ENCODE measurements at regions not wholly inside any gene's neighbourhood (a gene's known extent, or its start where the extent isn't known, plus 50 kb on each side); places are given as distances from the start of the nearest gene placed in this dataset.

DNA sequence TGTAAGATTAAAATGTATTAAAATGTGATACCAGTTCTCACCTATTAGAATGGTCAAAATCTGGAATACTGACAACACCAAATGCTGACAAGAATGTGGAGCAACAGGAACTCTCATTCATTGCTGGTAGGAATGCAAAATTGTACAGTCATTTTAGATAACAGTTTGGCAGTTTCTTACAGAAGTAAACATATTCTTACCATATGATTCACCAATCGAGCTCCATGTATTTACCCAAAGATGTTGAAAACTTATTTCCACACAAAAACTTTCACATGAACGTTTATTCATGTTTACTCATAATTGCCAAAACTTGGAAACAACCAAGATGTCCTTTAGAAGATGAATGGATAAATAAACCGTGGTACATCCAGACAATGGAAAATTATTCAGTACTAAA, 1193.5 kb upstream of the ACVR2A start:
- no peaks in the 10 kb centered on the region for H3K27me3 ChIP-seq
- no peak for TF ChIP-seq POLR2A (IDR thresholded peaks at IDR 0.05)
- TF ChIP-seq, protein P1, sequence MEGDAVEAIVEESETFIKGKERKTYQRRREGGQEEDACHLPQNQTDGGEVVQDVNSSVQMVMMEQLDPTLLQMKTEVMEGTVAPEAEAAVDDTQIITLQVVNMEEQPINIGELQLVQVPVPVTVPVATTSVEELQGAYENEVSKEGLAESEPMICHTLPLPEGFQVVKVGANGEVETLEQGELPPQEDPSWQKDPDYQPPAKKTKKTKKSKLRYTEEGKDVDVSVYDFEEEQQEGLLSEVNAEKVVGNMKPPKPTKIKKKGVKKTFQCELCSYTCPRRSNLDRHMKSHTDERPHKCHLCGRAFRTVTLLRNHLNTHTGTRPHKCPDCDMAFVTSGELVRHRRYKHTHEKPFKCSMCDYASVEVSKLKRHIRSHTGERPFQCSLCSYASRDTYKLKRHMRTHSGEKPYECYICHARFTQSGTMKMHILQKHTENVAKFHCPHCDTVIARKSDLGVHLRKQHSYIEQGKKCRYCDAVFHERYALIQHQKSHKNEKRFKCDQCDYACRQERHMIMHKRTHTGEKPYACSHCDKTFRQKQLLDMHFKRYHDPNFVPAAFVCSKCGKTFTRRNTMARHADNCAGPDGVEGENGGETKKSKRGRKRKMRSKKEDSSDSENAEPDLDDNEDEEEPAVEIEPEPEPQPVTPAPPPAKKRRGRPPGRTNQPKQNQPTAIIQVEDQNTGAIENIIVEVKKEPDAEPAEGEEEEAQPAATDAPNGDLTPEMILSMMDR (IDR thresholded peaks at IDR 0.05) = no peak
- no peaks in the 10 kb centered on the region for H3K4me1 ChIP-seq (replicated peaks in 1 of 2)
- intact Hi-C loops (cut with DNase I) = no loop called here
- no peak for DNase-seq
- no peak overlapping the region for H3K4me3 ChIP-seq
- WGBS, 4 donors = 54 to 70% (median 61%) methylated on average over 3 of the region's 3 CpGs
- no peak overlapping the region for H3K27ac ChIP-seq
- H3K36me3 ChIP-seq (replicated peaks in 1 of 2) = no peaks in the 10 kb centered on the region
- no peaks in the 10 kb centered on the region for H3K9me3 ChIP-seq (replicated peaks in 1 of 3)

DNA sequence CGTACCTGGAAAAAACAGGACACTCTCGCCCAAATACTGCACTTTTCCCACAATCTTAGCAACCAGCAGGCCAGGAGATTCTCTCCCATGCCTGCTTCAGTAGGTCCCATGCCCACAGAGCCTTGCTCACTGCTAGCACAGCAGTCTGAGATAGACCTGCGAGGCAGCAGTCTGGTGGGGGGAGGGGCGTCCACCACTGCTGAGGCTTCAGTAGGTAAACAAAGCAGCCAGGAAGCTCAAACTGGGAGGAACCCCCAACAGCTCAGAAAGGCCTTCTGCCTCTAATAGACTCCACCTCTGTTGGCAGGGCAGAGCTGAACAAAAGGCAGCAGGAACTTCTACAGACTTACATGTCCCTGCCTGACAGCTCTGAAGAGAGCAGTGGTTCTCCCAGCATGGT, 1202.8 kb upstream of the ACVR2A start:
- intact Hi-C loops (cut with DNase I) = no loop called here
- 50 to 86% (median 75%) methylated on average over 1 to 4 of the region's 4 CpGs for WGBS, 4 donors

DNA sequence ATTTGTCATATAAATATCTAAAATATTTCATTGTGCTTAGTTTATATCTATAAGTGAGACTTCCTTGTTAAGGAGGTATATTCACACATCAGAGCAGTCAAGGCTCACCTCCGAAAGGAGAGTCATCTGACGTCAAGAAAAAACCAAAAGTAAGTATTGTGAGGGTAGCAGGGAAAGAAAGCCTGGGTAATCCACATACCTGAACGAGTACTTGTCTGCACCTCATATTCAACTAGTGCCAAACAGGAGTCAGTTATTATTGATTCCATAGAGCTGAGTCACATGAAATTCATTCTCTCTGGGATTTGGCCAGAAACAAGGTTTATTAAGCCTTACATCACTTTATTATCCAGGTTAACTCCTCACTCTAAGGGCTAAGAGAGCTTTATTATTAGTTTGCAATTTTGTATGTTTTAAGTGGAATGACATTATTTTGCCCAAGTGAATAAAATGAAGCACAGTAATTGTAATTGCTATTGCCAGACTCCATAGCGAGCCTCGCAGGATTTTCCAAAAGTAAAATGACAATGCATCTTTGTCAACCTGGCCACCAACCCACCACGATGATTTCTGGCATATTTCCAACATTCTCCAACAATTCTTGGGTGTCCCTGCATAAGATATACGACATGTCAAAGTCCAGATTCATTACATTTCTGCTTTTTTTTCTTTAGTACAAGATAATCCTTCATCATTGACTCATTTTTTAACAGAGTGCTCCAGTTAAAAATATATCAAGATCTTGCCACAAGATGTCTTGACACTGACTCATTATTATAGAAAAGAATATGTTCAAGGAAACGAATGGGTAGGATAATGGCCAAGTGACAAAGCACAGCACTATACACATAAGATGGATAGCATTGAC, 1210.4 kb upstream of the ACVR2A start:
- TF ChIP-seq, protein P1 (IDR thresholded peaks at IDR 0.05) = no peak
- TF ChIP-seq POLR2A (IDR thresholded peaks at IDR 0.05) = no peak
- Histone ChIP-seq H3K27ac (no peak overlapping the region), H3K27me3 (no peaks in the 10 kb centered on the region), H3K36me3 (replicated peaks in 1 of 2) (no peaks in the 10 kb centered on the region), H3K9me3 (replicated peaks in 1 of 3) (no peaks in the 10 kb centered on the region), H3K4me1 (replicated peaks in 1 of 2) (no peaks in the 10 kb centered on the region), H3K4me3 (no peak overlapping the region)
- 64 to 69% (median 65%) methylated on average over 8 of the region's 8 CpGs for WGBS, 4 donors
- intact Hi-C loops (cut with DNase I) = no loop called here
- no peak for DNase-seq

More for the DNA sequence above, 1202.8 kb upstream of the ACVR2A start:
- no peaks in the 10 kb centered on the region for H3K9me3 ChIP-seq (replicated peaks in 1 of 3)
- DNase-seq = no peak
- H3K27ac ChIP-seq = no peak overlapping the region
- no peak overlapping the region for H3K4me3 ChIP-seq
- no peaks in the 10 kb centered on the region for H3K27me3 ChIP-seq
- no peaks in the 10 kb centered on the region for H3K36me3 ChIP-seq (replicated peaks in 1 of 2)
- no peaks in the 10 kb centered on the region for H3K4me1 ChIP-seq (replicated peaks in 1 of 2)
- no peak for TF ChIP-seq POLR2A (IDR thresholded peaks at IDR 0.05)
- TF ChIP-seq, protein P1 (IDR thresholded peaks at IDR 0.05) = no peak

DNA sequence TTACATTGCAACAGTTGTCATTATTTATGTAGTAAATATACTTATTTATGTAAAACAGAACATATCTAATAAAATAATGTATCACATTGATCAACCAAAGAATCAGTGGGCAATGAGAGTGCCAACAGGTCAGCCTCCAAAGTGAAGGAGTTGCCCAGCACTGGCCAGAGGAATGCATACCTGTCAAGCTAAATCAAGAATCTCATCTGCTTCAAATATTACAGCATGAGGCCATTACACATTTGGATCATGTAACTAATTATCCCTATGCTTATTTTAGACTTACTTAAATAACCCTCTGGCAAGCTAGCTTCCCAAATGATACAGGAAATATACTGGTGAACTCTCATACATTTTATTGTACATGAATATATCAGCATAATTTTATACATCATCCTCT, 1211.7 kb upstream of the ACVR2A start:
- TF ChIP-seq, protein P1 (IDR thresholded peaks at IDR 0.05) = no peak
- no peak for TF ChIP-seq POLR2A (IDR thresholded peaks at IDR 0.05)
- intact Hi-C loops (cut with DNase I) = no loop called here

More for the DNA sequence above, 1211.7 kb upstream of the ACVR2A start:
- Histone ChIP-seq H3K4me3 (no peak overlapping the region), H3K27me3 (no peaks in the 10 kb centered on the region), H3K9me3 (replicated peaks in 1 of 3) (no peaks in the 10 kb centered on the region), H3K27ac (no peak overlapping the region), H3K4me1 (replicated peaks in 1 of 2) (no peaks in the 10 kb centered on the region), H3K36me3 (replicated peaks in 1 of 2) (no peaks in the 10 kb centered on the region)
- no peak for DNase-seq
